ENCODE measurements at regions not wholly inside any gene's neighbourhood (a gene's known extent, or its start where the extent isn't known, plus 50 kb on each side); places are given as distances from the start of the nearest gene placed in this dataset.

GRCh38 chr6:11332463-11332862 lies 100.0 kb upstream of the NEDD9 start:
- CTCF ChIA-PET: interaction anchor here (1.1 to 1.2 kb wide), 2 partner anchors 14 to 163 kb away, joined by 3 to 4 read pairs; no protein-coding TSS in a partner anchor
- Histone ChIP-seq H3K9ac (no peak overlapping the region), H3K27ac (ENCODE audit: low read depth in 2 of 2, low read length in 1 of 2) (no peak overlapping the region), H3K9me2 (no peaks in the 10 kb centered on the region), H3K4me2 (no peak overlapping the region), H4K20me1 (ENCODE audit: insufficient read depth) (no peaks in the 10 kb centered on the region), H3K9me3 (no peaks in the 10 kb centered on the region), H3F3A (replicated peaks; ENCODE audit: insufficient read depth) (no peaks in the 10 kb centered on the region), H2AFZ (ENCODE audit: low read depth) (no peak overlapping the region), H3K4me3 (ENCODE audit: low read depth in 2 of 2, low read length in 1 of 2) (no peak overlapping the region), H3K36me3 (replicated peaks in 1 of 2; ENCODE audit: control insufficient read depth in 1 of 2, insufficient read depth in 2 of 2, low read length in 1 of 2) (no peaks in the 10 kb centered on the region), H3K79me2 (ENCODE audit: insufficient read depth) (no peaks in the 10 kb centered on the region), H3K27me3 (ENCODE audit: insufficient read depth) (no peaks in the 10 kb centered on the region), H3K4me1 (ENCODE audit: control insufficient read depth in 1 of 2, insufficient read depth in 2 of 2, low read depth in 1 of 2, low read length in 1 of 2) (peaks cover 0 to 3% of the 10 kb centered on the region in 2 experiments; a peak in 1 of 4 replicates)
- DNase-seq: no peak
- POLR2A ChIA-PET: no interaction called here
- TF ChIP-seq NRF1 (IDR thresholded peaks at IDR 0.05; ENCODE audit: low read depth, low read length): no peak
- TF ChIP-seq SMC3 (IDR thresholded peaks at IDR 0.05; ENCODE audit: low read depth, low read length): no peak
- no peak for TF ChIP-seq ELF1 (IDR thresholded peaks at IDR 0.05)
- TF ChIP-seq, protein P1, sequence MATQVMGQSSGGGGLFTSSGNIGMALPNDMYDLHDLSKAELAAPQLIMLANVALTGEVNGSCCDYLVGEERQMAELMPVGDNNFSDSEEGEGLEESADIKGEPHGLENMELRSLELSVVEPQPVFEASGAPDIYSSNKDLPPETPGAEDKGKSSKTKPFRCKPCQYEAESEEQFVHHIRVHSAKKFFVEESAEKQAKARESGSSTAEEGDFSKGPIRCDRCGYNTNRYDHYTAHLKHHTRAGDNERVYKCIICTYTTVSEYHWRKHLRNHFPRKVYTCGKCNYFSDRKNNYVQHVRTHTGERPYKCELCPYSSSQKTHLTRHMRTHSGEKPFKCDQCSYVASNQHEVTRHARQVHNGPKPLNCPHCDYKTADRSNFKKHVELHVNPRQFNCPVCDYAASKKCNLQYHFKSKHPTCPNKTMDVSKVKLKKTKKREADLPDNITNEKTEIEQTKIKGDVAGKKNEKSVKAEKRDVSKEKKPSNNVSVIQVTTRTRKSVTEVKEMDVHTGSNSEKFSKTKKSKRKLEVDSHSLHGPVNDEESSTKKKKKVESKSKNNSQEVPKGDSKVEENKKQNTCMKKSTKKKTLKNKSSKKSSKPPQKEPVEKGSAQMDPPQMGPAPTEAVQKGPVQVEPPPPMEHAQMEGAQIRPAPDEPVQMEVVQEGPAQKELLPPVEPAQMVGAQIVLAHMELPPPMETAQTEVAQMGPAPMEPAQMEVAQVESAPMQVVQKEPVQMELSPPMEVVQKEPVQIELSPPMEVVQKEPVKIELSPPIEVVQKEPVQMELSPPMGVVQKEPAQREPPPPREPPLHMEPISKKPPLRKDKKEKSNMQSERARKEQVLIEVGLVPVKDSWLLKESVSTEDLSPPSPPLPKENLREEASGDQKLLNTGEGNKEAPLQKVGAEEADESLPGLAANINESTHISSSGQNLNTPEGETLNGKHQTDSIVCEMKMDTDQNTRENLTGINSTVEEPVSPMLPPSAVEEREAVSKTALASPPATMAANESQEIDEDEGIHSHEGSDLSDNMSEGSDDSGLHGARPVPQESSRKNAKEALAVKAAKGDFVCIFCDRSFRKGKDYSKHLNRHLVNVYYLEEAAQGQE (IDR thresholded peaks at IDR 0.05; ENCODE audit: low read depth, low read length): no peak
- TF ChIP-seq YY1 (IDR thresholded peaks at IDR 0.05; ENCODE audit: low read depth): no peak
- TF ChIP-seq, protein P2, sequence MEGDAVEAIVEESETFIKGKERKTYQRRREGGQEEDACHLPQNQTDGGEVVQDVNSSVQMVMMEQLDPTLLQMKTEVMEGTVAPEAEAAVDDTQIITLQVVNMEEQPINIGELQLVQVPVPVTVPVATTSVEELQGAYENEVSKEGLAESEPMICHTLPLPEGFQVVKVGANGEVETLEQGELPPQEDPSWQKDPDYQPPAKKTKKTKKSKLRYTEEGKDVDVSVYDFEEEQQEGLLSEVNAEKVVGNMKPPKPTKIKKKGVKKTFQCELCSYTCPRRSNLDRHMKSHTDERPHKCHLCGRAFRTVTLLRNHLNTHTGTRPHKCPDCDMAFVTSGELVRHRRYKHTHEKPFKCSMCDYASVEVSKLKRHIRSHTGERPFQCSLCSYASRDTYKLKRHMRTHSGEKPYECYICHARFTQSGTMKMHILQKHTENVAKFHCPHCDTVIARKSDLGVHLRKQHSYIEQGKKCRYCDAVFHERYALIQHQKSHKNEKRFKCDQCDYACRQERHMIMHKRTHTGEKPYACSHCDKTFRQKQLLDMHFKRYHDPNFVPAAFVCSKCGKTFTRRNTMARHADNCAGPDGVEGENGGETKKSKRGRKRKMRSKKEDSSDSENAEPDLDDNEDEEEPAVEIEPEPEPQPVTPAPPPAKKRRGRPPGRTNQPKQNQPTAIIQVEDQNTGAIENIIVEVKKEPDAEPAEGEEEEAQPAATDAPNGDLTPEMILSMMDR (IDR thresholded peaks at IDR 0.05): no peak
- TF ChIP-seq MXI1 (IDR thresholded peaks at IDR 0.05; ENCODE audit: low read depth, low read length): no peak
- TF ChIP-seq TEAD4 (IDR thresholded peaks at IDR 0.05; ENCODE audit: borderline replicate concordance, insufficient read depth): no peak
- 86% methylated on average over 7 of the region's 7 CpGs for WGBS (ENCODE audit: low lambda C conversion rate)

- CTCF ChIA-PET: no interaction called here
- Histone ChIP-seq H2AFZ (ENCODE audit: low read depth) (no peak overlapping the region), H3K9me3 (no peaks in the 10 kb centered on the region), H3K36me3 (replicated peaks in 1 of 2; ENCODE audit: control insufficient read depth in 1 of 2, insufficient read depth in 2 of 2, low read length in 1 of 2) (no peaks in the 10 kb centered on the region), H3K9ac (no peak overlapping the region), H3K27me3 (ENCODE audit: insufficient read depth) (no peaks in the 10 kb centered on the region), H3K4me2 (no peak overlapping the region), H3K27ac (ENCODE audit: low read depth in 2 of 2, low read length in 1 of 2) (no peak overlapping the region), H3K4me3 (ENCODE audit: low read depth in 2 of 2, low read length in 1 of 2) (no peak overlapping the region), H3K79me2 (ENCODE audit: insufficient read depth) (no peaks in the 10 kb centered on the region), H3K4me1 (ENCODE audit: control insufficient read depth in 1 of 2, insufficient read depth in 2 of 2, low read depth in 1 of 2, low read length in 1 of 2) (peaks cover 0 to 3% of the 10 kb centered on the region in 2 experiments; a peak in 1 of 4 replicates), H3K9me2 (no peaks in the 10 kb centered on the region), H3F3A (replicated peaks; ENCODE audit: insufficient read depth) (no peaks in the 10 kb centered on the region), H4K20me1 (ENCODE audit: insufficient read depth) (no peaks in the 10 kb centered on the region)
- no peak for DNase-seq
- POLR2A ChIA-PET: no interaction called here
- WGBS (ENCODE audit: low lambda C conversion rate): 95% methylated on average over 5 of the region's 5 CpGs
- no peak for TF ChIP-seq PBX3 (IDR thresholded peaks at IDR 0.05)
- TF ChIP-seq GATA2 (CRISPR knock-in tag; IDR thresholded peaks at IDR 0.05): no peak
- TF ChIP-seq YY1 (IDR thresholded peaks at IDR 0.05; ENCODE audit: low read depth): no peak
- no peak for TF ChIP-seq MXI1 (IDR thresholded peaks at IDR 0.05; ENCODE audit: low read depth, low read length)
- TF ChIP-seq, protein P2 (IDR thresholded peaks at IDR 0.05): no peak
- no peak for TF ChIP-seq RFX5 (IDR thresholded peaks at IDR 0.05; ENCODE audit: low read length)
- TF ChIP-seq, protein P1 (IDR thresholded peaks at IDR 0.05; ENCODE audit: low read depth, low read length): no peak
- TF ChIP-seq IRF3 (IDR thresholded peaks at IDR 0.05; ENCODE audit: low read depth, low read length): no peak
Observed at GRCh38 chr6:11331111-11331510, 98.6 kb upstream of the NEDD9 start.
